ENCODE measurements at regions not wholly inside any gene's neighbourhood (a gene's known extent, or its start where the extent isn't known, plus 50 kb on each side); places are given as distances from the start of the nearest gene placed in this dataset.

GRCh38 chr1:190747704-190748103 lies 270.0 kb upstream of the BRINP3 start:
- TF ChIP-seq ZNF274 (IDR thresholded peaks at IDR 0.05; ENCODE audit: low read depth, low read length), result no peak
- TF ChIP-seq SUZ12 (IDR thresholded peaks at IDR 0.05; ENCODE audit: extremely low read depth, insufficient read depth, insufficient read length), result no peak

Data from NT2/D1 (cell line).